OCI-LY7 (cell line): ENCODE measurements at regions not wholly inside any gene's neighbourhood (a gene's known extent, or its start where the extent isn't known, plus 50 kb on each side); places are given as distances from the start of the nearest gene placed in this dataset.

Source experiments
- BruUV-seq: library from RNA; stranded (reverse); fragments of 400-500 nt; replicated peaks from 2 replicates; lab custom pipeline; 2021; lab: Mats Ljungman, UMichigan
- CTCF ChIA-PET: fragments of 300-600 bp; sonication (Branson Sonifier 250); formaldehyde crosslinking; loops from one replicate; lab custom pipeline; 2022; ENCODE audit warnings: antibody characterized with exemption; ENCODE audit not compliant: unreplicated experiment; lab: Charles Lee
- POLR2A ChIA-PET: fragments of 300-600 bp; sonication (Branson Sonifier 250); formaldehyde crosslinking; loops from one replicate; lab custom pipeline; 2022; ENCODE audit warnings: antibody characterized with exemption; lab: Charles Lee
- DNase-seq: peaks from one replicate; pipeline ENCODE4 v3.0.0-alpha.2; 2015; ENCODE audit warnings: low spot score
- H2AFZ ChIP-seq: fragments of 200-600 bp; sonication (generic), shearing (Covaris generic); 2 replicates; pipeline ENCODE4 v1.6.1; 2014; ENCODE audit warnings: mild to moderate bottlenecking, antibody characterized with exemption, low read length, moderate library complexity
- H3K27ac ChIP-seq: fragments of 200-600 bp; sonication (generic); 2 replicates; pipeline ENCODE4 v1.5.1; 2014; ENCODE audit warnings: mixed run types, low read depth, mild to moderate bottlenecking, moderate library complexity, low read length, inconsistent platforms; ENCODE audit not compliant: poor library complexity, severe bottlenecking
- H3K36me3 ChIP-seq: fragments of 200-600 bp; sonication (generic); 2 replicates; pipeline ENCODE4 v1.6.1; 2014; ENCODE audit warnings: mild to moderate bottlenecking, antibody characterized with exemption, low read length, moderate library complexity, mixed read lengths; ENCODE audit not compliant: insufficient read depth
- H3K4me1 ChIP-seq: fragments of 200-600 bp; sonication (generic); 2 replicates; pipeline ENCODE4 v1.5.1; 2014; ENCODE audit warnings: mild to moderate bottlenecking, low read length; ENCODE audit not compliant: insufficient read depth, poor library complexity, severe bottlenecking
- H3K4me2 ChIP-seq: fragments of 200-600 bp; sonication (generic); 2 replicates; pipeline ENCODE4 v1.6.1; 2014; ENCODE audit warnings: mild to moderate bottlenecking, low read length
- H3K4me3 ChIP-seq: fragments of 200-600 bp; sonication (generic); 2 replicates; pipeline ENCODE4 v1.5.1; 2014; ENCODE audit warnings: mild to moderate bottlenecking, low read depth, low read length; ENCODE audit not compliant: poor library complexity, severe bottlenecking
- H3K79me2 ChIP-seq: fragments of 200-600 bp; sonication (generic); 2 replicates; pipeline ENCODE4 v1.6.1; 2016; ENCODE audit warnings: low read depth, mild to moderate bottlenecking, low read length, moderate library complexity, mixed read lengths; ENCODE audit not compliant: insufficient read depth
- H3K9me2 ChIP-seq: fragments of 200-600 bp; sonication (generic); 2 replicates; pipeline ENCODE4 v1.6.1; 2016; ENCODE audit warnings: mild to moderate bottlenecking, low read length, mixed read lengths; ENCODE audit not compliant: insufficient read depth
- H3K9me3 ChIP-seq: fragments of 200-600 bp; sonication (generic); 2 replicates; pipeline ENCODE4 v1.6.1; 2014; ENCODE audit warnings: mild to moderate bottlenecking, mixed run types, low read length, mixed read lengths
- H4K20me1 ChIP-seq: fragments of 200-600 bp; sonication (generic); 2 replicates; pipeline ENCODE4 v1.6.1; 2014; ENCODE audit warnings: mild to moderate bottlenecking, antibody characterized with exemption, low read length, moderate library complexity, mixed read lengths; ENCODE audit not compliant: insufficient read depth
- CTCF ChIP-seq: fragments of 200-600 bp; sonication (generic); conservative IDR thresholded peaks from 2 replicates; pipeline ENCODE4 v1.5.1; 2014; ENCODE audit warnings: mild to moderate bottlenecking, antibody characterized with exemption, low read length, moderate library complexity, mixed read lengths
- EZH2phosphoT487 ChIP-seq: fragments of 200-600 bp; sonication (generic); IDR thresholded peaks from 2 replicates; pipeline ENCODE4 v1.6.1; 2018; ENCODE audit warnings: low read depth, borderline replicate concordance, mild to moderate bottlenecking, mixed run types, antibody characterized with exemption, low read length, moderate library complexity, mixed read lengths
- intact Hi-C: fragments of 100-400 bp; cut with micrococcal nuclease; formaldehyde crosslinking; loops from one replicate; pipeline ENCODE4 v1.10.0; 2022; ENCODE audit not compliant: unreplicated experiment

GRCh38 chr11:92424281-92424680 lies 199.7 kb downstream of the FAT3 start:
- Histone ChIP-seq H3K79me2 (no peaks in the 10 kb centered on the region), H3K9me2 (no peaks in the 10 kb centered on the region), H3K27ac (no peak overlapping the region), H3K4me3 (no peak overlapping the region), H3K9me3 (no peaks in the 10 kb centered on the region), H3K4me2 (no peak overlapping the region), H3K4me1 (no peaks in the 10 kb centered on the region), H2AFZ (no peak overlapping the region), H4K20me1 (no peaks in the 10 kb centered on the region), H3K36me3 (no peaks in the 10 kb centered on the region)
- ChIA-PET POLR2A (no interaction called here), CTCF (no interaction called here)
- intact Hi-C loops, result no loop called here
- no peak for TF ChIP-seq CTCF
- TF ChIP-seq EZH2phosphoT487, result no peak
- BruUV-seq, result no TSS peak
- DNase-seq, result no peak

- TF ChIP-seq CTCF (no peak), EZH2phosphoT487 (no peak)
- no peak for DNase-seq
- ChIA-PET CTCF (no interaction called here), POLR2A (no interaction called here)
- intact Hi-C loops, result no loop called here
- Histone ChIP-seq H2AFZ (no peak overlapping the region), H3K27ac (no peak overlapping the region), H3K9me2 (no peaks in the 10 kb centered on the region), H3K4me3 (no peak overlapping the region), H3K36me3 (no peaks in the 10 kb centered on the region), H3K9me3 (no peaks in the 10 kb centered on the region), H3K4me2 (no peak overlapping the region), H4K20me1 (no peaks in the 10 kb centered on the region), H3K4me1 (no peaks in the 10 kb centered on the region), H3K79me2 (no peaks in the 10 kb centered on the region)
- no TSS peak for BruUV-seq
These were observed 200.5 kb downstream of the FAT3 start for GRCh38 chr11:92425127-92425526.

GRCh38 chr11:92432515-92432914 lies 207.9 kb downstream of the FAT3 start:
- H3K36me3 ChIP-seq, result no peaks in the 10 kb centered on the region
- no peaks in the 10 kb centered on the region for H3K9me3 ChIP-seq
- POLR2A ChIA-PET, result no interaction called here
- no peaks in the 10 kb centered on the region for H3K9me2 ChIP-seq
- CTCF ChIA-PET, result no interaction called here
- TF ChIP-seq CTCF (no peak), EZH2phosphoT487 (no peak)
- H4K20me1 ChIP-seq, result no peaks in the 10 kb centered on the region
- H3K4me3 ChIP-seq, result no peak overlapping the region
- no peaks in the 10 kb centered on the region for H3K79me2 ChIP-seq
- no peaks in the 10 kb centered on the region for H3K4me1 ChIP-seq
- H2AFZ ChIP-seq, result no peak overlapping the region
- H3K4me2 ChIP-seq, result no peak overlapping the region
- DNase-seq, result no peak
- intact Hi-C loops, result no loop called here
- no TSS peak for BruUV-seq
- no peak overlapping the region for H3K27ac ChIP-seq
